Stomach (tissue), 8 donors: ENCODE measurements at regions not wholly inside any gene's neighbourhood (a gene's known extent, or its start where the extent isn't known, plus 50 kb on each side); places are given as distances from the start of the nearest gene placed in this dataset.

ENCODE experiments used
- DNase-seq, 2 donors: peaks; one replicate each; pipeline versions ENCODE4 v3.0.0 to v3.0.0-alpha.2; 2013 to 2019
- H3K27ac ChIP-seq, 5 donors: fragments of 200-600 bp in 4 of 5; sonication (generic) in 4 of 5; one replicate each; pipeline ENCODE4 v1.5.1; 2013 to 2019; ENCODE audit warnings: mild to moderate bottlenecking in 1 of 5, moderate library complexity in 1 of 5
- H3K27me3 ChIP-seq, 3 donors: fragments of 200-600 bp; sonication (generic); one replicate each; pipeline ENCODE4 v1.5.1; 2017 to 2019; ENCODE audit warnings: mixed run types in 1 of 3
- H3K36me3 ChIP-seq, 4 donors: fragments of 200-600 bp; sonication (generic); 1 replicate in 3 of 4; 2 replicates in 1 of 4; pipeline ENCODE4 v1.5.1; 2016 to 2019
- H3K4me1 ChIP-seq, 4 donors: fragments of 200-600 bp; sonication (generic); one replicate each; pipeline ENCODE4 v1.5.1; 2016 to 2019
- H3K4me3 ChIP-seq, 4 donors: fragments of 200-600 bp; sonication (generic) in 3 of 4; one replicate each; pipeline ENCODE4 v1.5.1; 2016 to 2019; ENCODE audit warnings: mild to moderate bottlenecking in 1 of 4
- H3K9me3 ChIP-seq, 4 donors: fragments of 200-600 bp; sonication (generic); one replicate each; pipeline ENCODE4 v1.5.1; 2016 to 2019
- CTCF ChIP-seq, 7 experiments: fragments of 450-650 bp in 4 of 7; fragments of 200-600 bp in 3 of 7; sonication (generic) in 3 of 7; IDR thresholded peaks; one replicate each; pipeline ENCODE4 v1.5.1; 2016 to 2019; ENCODE audit warnings: antibody characterized with exemption in 7 of 7, control low read depth in 2 of 7, mild to moderate bottlenecking in 1 of 7
- EP300 ChIP-seq: sonication (generic); formaldehyde crosslinking; IDR thresholded peaks from one replicate; pipeline ENCODE4 v1.6.1; 2017; ENCODE audit warnings: antibody characterized with exemption
- POLR2A ChIP-seq, 4 donors: fragments of 450-650 bp; IDR thresholded peaks; one replicate each; pipeline ENCODE4 v1.6.1; 2016; ENCODE audit warnings: antibody characterized with exemption in 4 of 4, control low read depth in 2 of 4, mild to moderate bottlenecking in 1 of 4, moderate library complexity in 1 of 4
- POLR2AphosphoS5 ChIP-seq, 3 donors: sonication (generic); formaldehyde crosslinking; IDR thresholded peaks; one replicate each; pipeline ENCODE4 v1.6.1; 2016; ENCODE audit warnings: antibody characterized with exemption in 3 of 3
- WGBS, 5 donors: extraction: QIAGEN DNeasy Blood & Tissue Kit in 3 of 5; methylation state at CpG; one replicate each; pipeline versions ENCODE4 v1.1.5 to v1.1.7; 2013 to 2018; 5-methylcytosine and 5-hydroxymethylcytosine counted together
- intact Hi-C: fragments of 100-400 bp; cut with DNase I; formaldehyde crosslinking; loops from one replicate; pipeline ENCODE4 v1.15.1; 2023; ENCODE audit warnings: low total_unique reads
- donor health status: healthy with polysubstance abuse.
- donor health status: Bipolar disorder and iron deficiency.
- donor health status: healthy.

GRCh38 chr2:15061268-15061667 lies 428.8 kb downstream of the LRATD1 start:
- TF ChIP-seq POLR2A (IDR thresholded peaks at IDR 0.05) (no peak), POLR2AphosphoS5 (IDR thresholded peaks at IDR 0.05) (no peak), CTCF (IDR thresholded peaks at IDR 0.05) (no peak), EP300 (no peak)
- Histone ChIP-seq H3K4me3 (no peak overlapping the region), H3K27ac (no peak overlapping the region), H3K4me1 (no peaks in the 10 kb centered on the region), H3K27me3 (no peaks in the 10 kb centered on the region), H3K36me3 (no peaks in the 10 kb centered on the region), H3K9me3 (peaks cover 0 to 4% (median 0%) of the 10 kb centered on the region in 4 donors)
- intact Hi-C loops = no loop called here
- no peak for DNase-seq
- 81 to 100% (median 88%) methylated on average over 1 of the region's 1 CpG for WGBS, 5 donors

GRCh38 chr2:15066138-15066537 lies 433.6 kb downstream of the LRATD1 start:
- DNase-seq = no peak
- H3K4me3 ChIP-seq = no peak overlapping the region
- no peaks in the 10 kb centered on the region for H3K27me3 ChIP-seq
- no peak overlapping the region for H3K27ac ChIP-seq
- no peaks in the 10 kb centered on the region for H3K4me1 ChIP-seq
- H3K9me3 ChIP-seq = peaks cover 0 to 4% (median 0%) of the 10 kb centered on the region in 4 donors
- intact Hi-C loops = no loop called here
- H3K36me3 ChIP-seq = no peaks in the 10 kb centered on the region
- TF ChIP-seq EP300 (no peak), POLR2A (IDR thresholded peaks at IDR 0.05) (no peak), CTCF (IDR thresholded peaks at IDR 0.05) (no peak), POLR2AphosphoS5 (IDR thresholded peaks at IDR 0.05) (no peak)
- 74 to 88% (median 83%) methylated on average over 3 of the region's 3 CpGs for WGBS, 5 donors

- intact Hi-C loops = no loop called here
- H3K36me3 ChIP-seq = no peaks in the 10 kb centered on the region
- peaks cover 0 to 4% (median 0%) of the 10 kb centered on the region in 4 donors for H3K9me3 ChIP-seq
- H3K4me1 ChIP-seq = no peaks in the 10 kb centered on the region
- no peaks in the 10 kb centered on the region for H3K27me3 ChIP-seq
- peak in 1 of 3 donors; percentile 12 for TF ChIP-seq POLR2AphosphoS5 (IDR thresholded peaks at IDR 0.05)
- no peak for TF ChIP-seq EP300
- TF ChIP-seq CTCF (IDR thresholded peaks at IDR 0.05) = no peak
- no peak for TF ChIP-seq POLR2A (IDR thresholded peaks at IDR 0.05)
- 62 to 67% (median 65%) methylated on average over 5 of the region's 5 CpGs for WGBS, 5 donors
- peak in 1 of 2 donors; percentile 30 for DNase-seq
- no peak overlapping the region for H3K4me3 ChIP-seq
- H3K27ac ChIP-seq = no peak overlapping the region
Measured at GRCh38 chr2:15069149-15069548, 436.6 kb downstream of the LRATD1 start.

DNA sequence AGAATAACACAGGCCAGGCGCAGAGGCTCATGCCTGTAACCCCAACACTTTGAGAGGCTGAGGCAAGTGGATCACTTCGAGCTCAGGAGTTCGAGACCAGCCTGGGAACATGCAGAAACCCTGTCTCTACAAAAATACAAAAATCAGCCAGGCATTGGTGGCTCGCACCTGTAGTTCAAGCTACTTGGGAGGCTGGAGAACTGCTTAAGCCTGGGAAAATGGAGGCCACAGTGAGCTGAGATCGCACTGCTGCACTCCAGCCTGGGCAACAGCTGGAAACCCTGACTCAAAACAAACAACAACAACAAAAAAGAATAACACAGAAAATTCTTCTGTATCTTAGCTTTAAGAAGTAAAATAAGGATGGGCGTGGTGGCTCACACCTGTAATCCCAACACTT lies 440.3 kb downstream of the LRATD1 start:
- TF ChIP-seq EP300 = no peak
- TF ChIP-seq POLR2AphosphoS5 (IDR thresholded peaks at IDR 0.05) = no peak
- TF ChIP-seq CTCF (IDR thresholded peaks at IDR 0.05) = no peak
- TF ChIP-seq POLR2A (IDR thresholded peaks at IDR 0.05) = no peak
- no peak overlapping the region for H3K4me3 ChIP-seq
- no peaks in the 10 kb centered on the region for H3K27me3 ChIP-seq
- no peaks in the 10 kb centered on the region for H3K9me3 ChIP-seq
- no peak overlapping the region for H3K27ac ChIP-seq
- 76 to 86% (median 85%) methylated on average over 6 of the region's 6 CpGs for WGBS, 5 donors
- no peak for DNase-seq
- H3K36me3 ChIP-seq = no peaks in the 10 kb centered on the region
- H3K4me1 ChIP-seq = no peaks in the 10 kb centered on the region
- intact Hi-C loops = no loop called here
